Activated T-cell treated with anti-CD3 and anti-CD28 coated beads, Interleukin-2, amount 50 U/mL, for 1 hour (primary cell): ENCODE measurements at regions not wholly inside any gene's neighbourhood (a gene's known extent, or its start where the extent isn't known, plus 50 kb on each side); places are given as distances from the start of the nearest gene placed in this dataset.
"Not testable (repeated sequence)": the region's sequence is repeated elsewhere in the genome, so short reads cannot be mapped to it uniquely, and the experiment has no call there.

Experiments
- DNase-seq: peaks from one replicate; pipeline ENCODE4 v3.0.0-alpha.2; 2020

DNA sequence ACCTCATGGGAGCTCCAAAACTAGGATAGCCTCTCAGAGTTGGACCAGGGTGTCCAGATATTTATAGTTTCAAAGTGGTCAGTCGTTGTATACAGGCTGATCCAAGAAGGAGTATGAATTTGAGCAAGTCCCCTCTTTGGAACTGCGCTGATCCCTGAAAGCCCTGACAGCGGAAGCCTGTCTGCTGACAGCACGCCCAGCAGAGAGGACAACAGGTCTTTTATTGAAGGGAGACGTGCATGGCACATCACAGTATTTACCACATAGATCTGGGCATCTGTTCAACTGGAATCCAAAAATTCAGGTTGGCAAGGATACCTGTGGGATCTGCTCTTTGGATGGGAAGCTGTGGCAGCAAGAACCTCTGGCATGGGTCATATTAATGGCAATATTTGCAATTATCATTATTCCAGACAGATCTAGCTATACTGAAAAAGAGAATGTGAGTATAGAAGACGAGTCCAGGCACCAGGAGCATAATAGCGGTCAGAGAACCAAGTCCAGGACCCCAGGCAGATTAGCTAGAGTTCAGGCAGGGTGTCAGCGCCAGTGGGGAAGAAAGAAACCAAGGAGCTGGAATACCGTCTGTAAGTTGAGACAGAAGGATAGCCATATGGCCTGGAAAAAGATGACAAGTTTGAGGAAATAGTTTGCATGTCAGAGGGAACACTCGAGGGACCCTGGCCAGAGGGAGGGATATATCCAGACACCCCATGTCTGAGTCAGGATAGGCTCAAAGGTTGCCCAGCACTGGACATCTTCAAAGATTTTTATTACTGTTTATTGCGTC lies 260.4 kb upstream of the FANCL start:
- no peak for DNase-seq

DNA sequence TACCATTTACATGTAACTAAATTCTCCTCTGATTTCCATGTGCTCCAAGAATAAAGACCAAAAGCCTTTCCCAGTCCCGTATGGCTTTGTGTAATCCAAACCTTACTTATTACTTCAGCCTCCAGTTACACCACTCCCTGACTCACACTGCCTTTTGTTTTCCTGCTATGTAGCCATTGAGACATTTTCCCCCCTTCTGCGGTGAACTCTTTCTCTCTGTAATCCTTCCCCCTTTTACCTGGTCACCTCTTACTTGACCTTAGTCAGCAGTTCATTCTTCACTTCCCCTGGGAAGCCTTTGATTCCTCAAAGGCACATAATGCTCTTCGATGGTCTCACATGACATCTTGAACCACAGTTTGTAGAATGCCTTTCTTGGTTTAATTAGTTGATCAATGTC lies 256.0 kb upstream of the FANCL start:
- no peak for DNase-seq

DNA sequence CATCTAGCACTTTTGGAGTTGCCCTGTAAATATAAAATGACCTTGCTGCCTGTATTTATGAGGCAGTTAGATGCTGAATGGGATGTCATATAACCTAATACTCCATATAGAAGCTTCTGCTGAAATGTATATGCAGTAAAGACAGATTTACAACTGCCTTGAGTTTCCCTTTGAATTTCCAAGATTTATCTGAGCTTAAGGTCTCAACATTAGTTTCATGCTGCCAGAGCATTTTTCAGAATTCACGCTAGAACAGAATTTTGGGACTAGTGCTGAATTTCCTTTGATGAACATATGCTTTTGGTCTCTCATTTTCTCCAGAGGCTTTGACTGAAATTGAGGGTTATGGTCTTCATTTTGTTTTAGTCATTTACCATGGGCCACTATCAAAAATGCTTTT lies 254.7 kb upstream of the FANCL start:
- DNase-seq = no peak

DNA sequence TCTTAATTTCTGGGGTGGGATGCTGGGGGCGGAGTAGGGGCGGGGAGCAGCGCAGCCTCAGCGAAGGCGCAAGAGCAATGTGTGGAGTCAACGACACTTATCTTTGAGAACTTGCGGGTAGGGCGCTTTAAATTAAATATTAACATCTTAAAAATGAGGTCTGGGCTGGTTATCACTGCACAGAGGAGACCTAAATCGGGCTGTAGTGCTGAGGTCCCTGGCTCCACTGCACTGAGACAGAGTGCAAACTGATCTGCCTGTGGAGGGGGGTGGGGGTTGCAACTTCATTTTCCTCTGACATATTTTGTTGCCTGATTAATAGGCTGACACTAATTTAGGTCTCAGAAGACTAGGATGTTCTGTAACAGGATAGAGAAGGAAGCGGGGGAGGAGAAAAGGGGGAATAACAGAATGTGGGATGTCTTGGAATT lies 253.0 kb upstream of the FANCL start:
- no peak for DNase-seq

DNA sequence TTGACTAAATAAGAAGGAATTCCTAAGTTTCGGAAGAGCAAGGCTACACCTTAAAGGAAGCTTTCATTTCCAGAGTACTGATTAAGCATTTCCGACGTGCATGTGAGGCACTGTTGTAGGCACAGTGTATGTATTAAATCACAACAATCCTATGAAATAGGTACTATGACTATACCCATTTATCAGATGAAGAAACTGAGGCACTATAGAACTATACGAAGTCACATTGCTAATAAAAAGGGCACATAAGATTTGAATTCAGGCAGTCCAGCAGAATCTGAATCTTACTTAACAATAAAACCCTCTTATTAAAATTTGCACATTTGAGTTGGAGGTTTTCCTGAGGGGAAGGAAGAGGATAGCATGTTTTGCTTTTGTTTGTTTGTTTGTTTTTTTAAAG lies 243.5 kb upstream of the FANCL start:
- DNase-seq = no peak

GRCh38 chr2:58484221-58484620 lies 243.1 kb upstream of the FANCL start:
- DNase-seq = no peak

DNA sequence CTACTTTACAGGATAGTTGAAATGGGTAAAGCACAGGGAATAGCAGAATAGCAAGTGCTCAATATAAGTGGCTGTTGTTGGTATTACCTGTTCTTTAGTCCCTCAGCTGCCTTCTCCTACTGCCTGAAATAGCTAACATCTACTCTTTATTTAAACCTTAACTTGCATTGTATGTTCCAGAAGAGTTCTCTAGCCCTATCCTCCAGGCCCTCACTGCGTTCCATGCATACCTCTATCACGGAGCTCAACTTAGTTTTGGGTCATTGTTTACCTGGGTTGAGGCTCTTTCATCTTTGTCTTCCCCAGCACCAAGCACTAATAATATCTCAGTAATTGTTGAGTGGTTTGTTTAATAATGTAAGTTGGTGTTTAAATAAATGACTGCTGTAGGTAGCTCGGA lies 242.2 kb upstream of the FANCL start:
- DNase-seq = no peak

DNA sequence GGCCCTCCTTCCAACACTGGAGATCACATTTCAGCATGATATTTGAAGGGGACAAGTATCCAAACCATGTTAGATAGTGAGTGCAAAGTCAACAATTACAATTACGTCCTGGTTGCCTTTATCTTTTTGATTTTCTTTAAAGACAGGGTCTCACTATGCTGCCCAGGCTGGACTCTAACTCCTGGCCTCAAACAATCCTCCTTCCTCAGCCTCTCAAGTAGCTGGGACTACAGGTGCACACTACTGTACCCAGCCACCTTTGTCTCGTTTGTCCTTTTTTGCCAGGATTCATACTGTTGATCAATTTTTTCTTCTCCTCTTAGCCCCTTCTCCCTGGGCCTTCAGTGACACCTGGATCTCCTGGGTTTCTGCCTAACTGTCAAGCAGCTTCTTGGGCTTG lies 240.5 kb upstream of the FANCL start:
- DNase-seq = no peak

DNA sequence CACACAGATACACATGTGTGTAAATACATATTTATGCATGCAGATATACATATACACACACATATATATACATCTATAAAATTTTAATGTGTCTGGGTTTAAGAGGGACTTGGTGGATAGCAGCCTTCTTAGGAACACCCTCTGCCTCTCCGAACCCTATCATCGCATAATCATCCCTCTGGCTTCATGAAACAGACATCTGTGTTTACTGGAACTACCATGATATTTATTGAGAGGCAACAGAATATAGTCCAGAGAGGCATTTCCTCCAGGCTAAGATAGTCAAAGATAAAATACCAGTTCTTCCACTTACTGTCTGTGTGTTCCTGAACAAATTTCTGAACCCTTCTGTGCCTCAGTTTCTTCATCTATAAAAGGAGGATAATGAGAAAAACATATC lies 239.0 kb upstream of the FANCL start:
- DNase-seq = no peak

DNA sequence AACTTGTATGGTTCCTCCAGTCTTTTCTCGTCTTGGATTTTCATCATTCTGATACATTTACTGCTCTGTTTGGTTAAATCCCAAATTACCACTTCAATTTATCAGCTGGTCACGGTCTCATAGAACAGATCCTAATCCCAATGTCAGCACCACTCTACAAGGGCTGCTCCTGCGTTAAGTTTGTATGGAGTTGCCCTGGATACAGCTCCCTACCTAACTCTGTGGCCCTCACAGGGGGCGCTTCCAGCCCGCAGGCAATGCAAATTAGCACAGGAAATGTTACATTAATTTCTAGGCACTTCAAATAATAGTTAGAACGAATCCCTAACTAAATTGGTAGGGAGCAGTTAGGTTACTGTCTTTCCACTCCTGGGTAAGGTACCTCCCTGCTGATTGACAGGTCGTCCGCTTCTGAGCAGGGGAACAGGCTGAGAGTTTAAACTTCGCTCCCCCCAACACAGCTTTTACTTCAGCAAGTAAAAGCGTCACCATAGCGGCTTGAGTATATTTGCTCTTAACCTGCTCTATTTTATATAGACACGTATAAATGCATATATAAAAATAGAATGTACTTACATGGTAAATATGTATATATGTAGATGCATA lies 238.5 kb upstream of the FANCL start:
- no peak for DNase-seq

GRCh38 chr2:58476556-58476955 lies 235.4 kb upstream of the FANCL start:
- DNase-seq = no peak

- DNase-seq = no peak
Measured at GRCh38 chr2:58475756-58476155, 234.6 kb upstream of the FANCL start.

GRCh38 chr2:58473165-58473564 lies 232.0 kb upstream of the FANCL start:
- DNase-seq = no peak

DNA sequence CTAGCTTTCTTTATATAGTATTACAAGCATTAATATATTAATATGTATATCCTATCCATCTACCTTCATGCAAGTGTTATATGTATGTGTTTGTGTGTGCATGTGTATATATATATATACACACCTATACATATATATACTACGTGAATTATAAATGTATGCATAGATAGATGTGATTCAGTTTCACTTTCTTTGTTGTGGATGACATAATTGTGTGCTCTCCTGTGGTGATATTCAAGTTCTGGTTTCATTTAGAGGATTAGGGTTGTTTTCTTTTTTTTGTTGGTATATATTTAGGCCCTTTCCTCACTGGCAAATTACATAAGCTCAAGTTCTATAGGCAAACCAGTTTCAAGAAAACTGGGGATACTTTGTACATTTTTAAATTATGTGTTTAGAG lies 225.7 kb upstream of the FANCL start:
- DNase-seq = no peak

- not testable (repeated sequence) for DNase-seq
Measured at GRCh38 chr2:58466021-58466420, 224.9 kb upstream of the FANCL start.

DNA sequence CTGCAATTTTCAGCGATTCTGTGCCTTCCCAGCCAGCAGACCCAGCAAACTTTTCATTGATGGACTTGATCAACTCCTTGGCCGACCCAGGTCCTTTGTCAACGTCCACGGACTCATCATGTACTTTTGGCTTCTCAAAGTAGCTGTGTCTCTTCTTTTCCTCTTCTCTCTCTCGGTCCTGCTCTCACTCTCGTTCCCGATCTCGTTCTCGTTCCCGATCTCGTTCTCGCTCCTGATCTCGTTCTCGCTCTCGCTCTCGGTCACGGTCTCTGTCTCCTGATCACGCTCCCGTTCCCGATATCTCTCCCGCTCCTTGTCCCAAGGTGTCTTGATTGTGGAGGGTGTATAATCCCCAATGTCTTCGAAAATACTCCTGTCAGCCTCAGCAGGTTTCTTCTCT lies 219.5 kb upstream of the FANCL start:
- DNase-seq = no peak

- DNase-seq = no peak
Measured at GRCh38 chr2:58449286-58450010, 208.3 kb upstream of the FANCL start.

DNA sequence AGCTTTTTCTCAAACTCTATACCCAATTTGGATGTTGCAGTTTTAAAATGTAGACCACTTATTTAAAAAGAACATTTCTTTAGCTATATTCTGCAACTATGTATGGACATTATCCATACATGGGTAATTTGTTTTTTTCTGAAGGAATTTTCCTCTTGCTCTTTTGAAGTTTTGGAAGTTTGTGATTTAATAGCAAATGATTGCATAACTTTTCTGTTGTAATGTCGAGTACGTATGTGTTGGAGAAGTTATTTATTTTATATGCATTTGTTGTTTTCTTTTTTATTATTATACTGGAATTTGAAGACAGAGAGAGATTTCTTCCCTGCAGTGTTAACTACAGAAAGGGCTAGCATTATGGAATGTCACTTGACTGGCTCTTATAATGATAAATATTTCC lies 207.7 kb upstream of the FANCL start:
- no peak for DNase-seq

GRCh38 chr2:58448065-58448507 lies 207.0 kb upstream of the FANCL start:
- DNase-seq = no peak

DNA sequence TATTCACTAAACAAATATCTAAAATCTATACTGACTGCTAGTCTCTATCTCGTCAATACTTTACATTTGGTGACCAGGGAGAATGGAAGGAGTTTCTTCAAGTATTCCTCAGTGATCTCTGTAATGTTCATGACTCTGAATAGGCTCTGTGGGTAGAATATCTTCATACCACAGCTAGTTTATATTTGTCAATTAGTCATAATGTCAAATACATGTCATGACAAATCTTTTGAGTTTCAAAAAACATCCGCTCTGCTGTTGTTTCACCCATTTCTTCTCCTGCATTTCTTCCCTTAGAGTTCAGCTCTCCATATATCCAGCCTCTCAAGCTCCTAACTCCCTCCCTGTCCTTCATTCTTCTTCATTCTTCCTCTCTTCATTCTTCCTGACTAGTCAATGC lies 206.5 kb upstream of the FANCL start:
- no peak for DNase-seq

DNA sequence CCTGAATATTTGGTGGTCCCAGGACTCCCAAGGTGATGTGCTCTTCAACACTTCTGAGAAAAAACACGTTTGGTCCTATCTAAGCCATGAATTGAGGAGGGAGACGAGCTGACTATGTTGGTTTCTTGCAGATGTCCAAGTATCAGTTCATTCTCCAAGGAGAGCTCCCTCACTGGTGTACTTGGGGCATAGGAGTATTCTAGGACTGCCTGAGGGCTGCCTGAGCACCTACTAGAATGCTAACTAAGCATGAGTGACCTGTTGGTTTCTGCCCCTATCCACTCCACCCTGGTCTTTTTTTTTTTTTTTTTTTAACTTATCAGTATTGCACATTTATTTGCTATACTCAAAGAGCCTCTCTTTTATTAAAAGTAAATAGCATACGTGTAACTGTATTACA lies 200.5 kb upstream of the FANCL start:
- DNase-seq = no peak

DNA sequence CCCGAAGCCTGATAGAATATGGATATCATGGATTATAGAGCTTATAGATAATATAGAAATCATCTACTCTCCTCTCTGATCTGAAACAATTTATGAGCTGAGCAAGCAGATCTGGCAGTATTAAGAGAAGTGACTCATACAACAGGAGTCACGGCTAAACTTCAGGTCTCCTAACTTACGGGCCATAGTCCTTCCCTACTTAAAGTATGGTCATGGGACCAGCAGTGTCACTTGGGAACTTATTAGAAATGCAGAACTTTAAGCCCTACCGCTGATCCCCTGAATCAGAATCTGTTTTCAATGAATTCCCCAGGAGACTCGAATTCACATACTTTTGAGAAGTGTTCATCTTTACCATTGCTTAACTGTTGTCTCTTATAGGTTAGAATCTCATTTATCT lies 195.7 kb upstream of the FANCL start:
- no peak for DNase-seq

GRCh38 chr2:58435246-58435645 lies 194.1 kb upstream of the FANCL start:
- DNase-seq = no peak

DNA sequence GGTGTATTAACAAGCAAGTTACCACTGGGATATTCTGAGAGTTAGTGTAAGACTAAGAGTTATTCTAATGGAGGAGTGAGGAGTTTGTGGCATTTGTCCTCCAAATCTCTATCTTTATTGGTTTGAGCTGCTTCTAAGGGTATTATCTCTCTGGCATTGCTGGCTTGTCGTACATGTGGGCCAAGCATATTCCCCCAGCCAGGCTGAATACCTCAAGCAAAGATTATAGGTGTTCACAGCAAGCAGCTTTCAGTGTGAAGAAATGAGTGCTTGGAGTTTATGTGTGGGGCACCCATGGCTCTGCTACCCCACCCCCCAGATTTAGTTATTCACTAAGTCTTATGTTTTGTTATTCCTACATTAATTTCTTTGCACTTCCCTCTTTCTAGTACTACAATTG lies 193.6 kb upstream of the FANCL start:
- no peak for DNase-seq
